ENCODE measurements at regions not wholly inside any gene's neighbourhood (a gene's known extent, or its start where the extent isn't known, plus 50 kb on each side); places are given as distances from the start of the nearest gene placed in this dataset.

GRCh38 chr14:85338895-85339294, 191.0 kb upstream of the FLRT2 start:
- TF ChIP-seq, protein P1, sequence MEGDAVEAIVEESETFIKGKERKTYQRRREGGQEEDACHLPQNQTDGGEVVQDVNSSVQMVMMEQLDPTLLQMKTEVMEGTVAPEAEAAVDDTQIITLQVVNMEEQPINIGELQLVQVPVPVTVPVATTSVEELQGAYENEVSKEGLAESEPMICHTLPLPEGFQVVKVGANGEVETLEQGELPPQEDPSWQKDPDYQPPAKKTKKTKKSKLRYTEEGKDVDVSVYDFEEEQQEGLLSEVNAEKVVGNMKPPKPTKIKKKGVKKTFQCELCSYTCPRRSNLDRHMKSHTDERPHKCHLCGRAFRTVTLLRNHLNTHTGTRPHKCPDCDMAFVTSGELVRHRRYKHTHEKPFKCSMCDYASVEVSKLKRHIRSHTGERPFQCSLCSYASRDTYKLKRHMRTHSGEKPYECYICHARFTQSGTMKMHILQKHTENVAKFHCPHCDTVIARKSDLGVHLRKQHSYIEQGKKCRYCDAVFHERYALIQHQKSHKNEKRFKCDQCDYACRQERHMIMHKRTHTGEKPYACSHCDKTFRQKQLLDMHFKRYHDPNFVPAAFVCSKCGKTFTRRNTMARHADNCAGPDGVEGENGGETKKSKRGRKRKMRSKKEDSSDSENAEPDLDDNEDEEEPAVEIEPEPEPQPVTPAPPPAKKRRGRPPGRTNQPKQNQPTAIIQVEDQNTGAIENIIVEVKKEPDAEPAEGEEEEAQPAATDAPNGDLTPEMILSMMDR (IDR thresholded peaks at IDR 0.05; ENCODE audit: insufficient read depth, low read length), result no peak
- no peak for TF ChIP-seq GABPA (IDR thresholded peaks at IDR 0.05; ENCODE audit: low read depth)
